SK-N-SH (cell line): ENCODE measurements at regions not wholly inside any gene's neighbourhood (a gene's known extent, or its start where the extent isn't known, plus 50 kb on each side); places are given as distances from the start of the nearest gene placed in this dataset.

Experiments used
- CTCF ChIA-PET: fragments of 300-600, 350-600 bp; formaldehyde crosslinking; extraction: SDS; loops from one replicate; lab custom pipeline; 2021; lab: Yijun Ruan, JAX
- POLR2A ChIA-PET: fragments of 350-600 bp; sonication (Branson Sonifier 250); formaldehyde crosslinking; extraction: SDS; loops from one replicate; lab custom pipeline; 2020; ENCODE audit warnings: antibody characterized with exemption, inconsistent platforms; lab: Yijun Ruan, JAX
- DNase-seq: peaks from one replicate; pipeline ENCODE4 v3.0.0; 2012
- H2AFZ ChIP-seq: fragments of 200-600 bp; sonication (generic); 2 replicates; pipeline ENCODE4 v1.8.1; 2016; ENCODE audit warnings: antibody characterized with exemption, mild to moderate bottlenecking, low read depth
- H3F3A ChIP-seq: fragments of 200-600 bp; sonication (generic); replicated peaks from 2 replicates; pipeline ENCODE3; 2016; ENCODE audit warnings: antibody characterized with exemption, mild to moderate bottlenecking; ENCODE audit not compliant: insufficient read depth
- H3K27ac ChIP-seq, 2 experiments: fragments of 200-500 bp in 1 of 2; fragments of 200-600 bp in 1 of 2; sonication (Bioruptor generic) in 1 of 2; sonication (generic), shearing (Covaris generic) in 1 of 2; 2 replicates each; pipeline versions ENCODE4 v1.5.1 to v1.6.1; 2014 to 2016; ENCODE audit warnings: low read depth in 2 of 2, inconsistent platforms in 1 of 2, low read length in 1 of 2, mild to moderate bottlenecking in 1 of 2, mixed read lengths in 1 of 2
- H3K27me3 ChIP-seq: fragments of 200-600 bp; sonication (generic), shearing (Covaris generic); 2 replicates; pipeline ENCODE4 v1.6.1; 2016; ENCODE audit warnings: mixed run types; ENCODE audit not compliant: insufficient read depth
- H3K36me3 ChIP-seq, 2 experiments: fragments of 200-500 bp in 1 of 2; fragments of 200-600 bp in 1 of 2; sonication (Bioruptor generic) in 1 of 2; sonication (generic) in 1 of 2; replicated peaks in 1 of 2; 2 replicates each; pipeline versions ENCODE3 to v1.5.1; 2014 to 2016; ENCODE audit warnings: low read length in 1 of 2, mild to moderate bottlenecking in 1 of 2; ENCODE audit not compliant: insufficient read depth in 2 of 2, control insufficient read depth in 1 of 2
- H3K4me1 ChIP-seq, 2 experiments: fragments of 200-500 bp in 1 of 2; fragments of 200-600 bp in 1 of 2; sonication (Bioruptor generic) in 1 of 2; sonication (generic), shearing (Covaris generic) in 1 of 2; 2 replicates each; pipeline versions ENCODE4 v1.5.1 to v1.6.1; 2014 to 2016; ENCODE audit warnings: low read depth in 1 of 2, low read length in 1 of 2, mixed run types in 1 of 2; ENCODE audit not compliant: insufficient read depth in 2 of 2, control insufficient read depth in 1 of 2
- H3K4me2 ChIP-seq: fragments of 200-600 bp; sonication (generic), shearing (Covaris generic); 2 replicates; pipeline ENCODE4 v1.6.1; 2017; ENCODE audit warnings: mixed run types
- H3K4me3 ChIP-seq, 2 experiments: fragments of 200-500 bp in 1 of 2; fragments of 200-600 bp in 1 of 2; sonication (Bioruptor generic) in 1 of 2; sonication (generic), shearing (Covaris generic) in 1 of 2; 2 replicates each; pipeline versions ENCODE4 v1.5.1 to v1.8.1; 2014 to 2016; ENCODE audit warnings: low read depth in 2 of 2, inconsistent platforms in 1 of 2, low read length in 1 of 2, mild to moderate bottlenecking in 1 of 2, mixed read lengths in 1 of 2, moderate library complexity in 1 of 2
- H3K79me2 ChIP-seq: fragments of 200-600 bp; sonication (generic); 2 replicates; pipeline ENCODE4 v1.8.1; 2017; ENCODE audit warnings: mild to moderate bottlenecking; ENCODE audit not compliant: insufficient read depth
- H3K9ac ChIP-seq: fragments of 200-600 bp; sonication (generic); 2 replicates; pipeline ENCODE4 v1.6.1; 2017; ENCODE audit warnings: mixed run types
- H3K9me2 ChIP-seq: fragments of 200-600 bp; sonication (generic); 2 replicates; pipeline ENCODE4 v1.6.1; 2017; ENCODE audit warnings: mixed run types
- H3K9me3 ChIP-seq: fragments of 200-600 bp; sonication (generic); 2 replicates; pipeline ENCODE4 v1.6.1; 2017; ENCODE audit warnings: mixed run types, mild to moderate bottlenecking, moderate library complexity
- H4K20me1 ChIP-seq: fragments of 200-600 bp; sonication (generic); 2 replicates; pipeline ENCODE4 v1.6.1; 2017; ENCODE audit warnings: mild to moderate bottlenecking, mixed run types; ENCODE audit not compliant: insufficient read depth
- RXRA ChIP-seq: IDR thresholded peaks from 2 replicates; pipeline ENCODE4 v1.4.0; 2012; ENCODE audit warnings: low read depth, mild to moderate bottlenecking, borderline replicate concordance
- YY1 ChIP-seq: IDR thresholded peaks from 2 replicates; pipeline ENCODE4 v1.4.0; 2012; ENCODE audit warnings: low read depth, mild to moderate bottlenecking
- WGBS: methylation state at CpG from one replicate; pipeline ENCODE4 v1.1.6; 2017; ENCODE audit warnings: low lambda C conversion rate; 5-methylcytosine and 5-hydroxymethylcytosine counted together
- TF ChIP-seq, protein P1 (sequence below): IDR thresholded peaks from 2 replicates; pipeline ENCODE4 v1.6.1; 2012; ENCODE audit warnings: mild to moderate bottlenecking, low read depth, low read length, moderate library complexity
- TF ChIP-seq, protein P2 (sequence below): IDR thresholded peaks from 2 replicates; pipeline ENCODE4 v1.4.0; 2012; ENCODE audit warnings: low read depth, borderline replicate concordance

DNA sequence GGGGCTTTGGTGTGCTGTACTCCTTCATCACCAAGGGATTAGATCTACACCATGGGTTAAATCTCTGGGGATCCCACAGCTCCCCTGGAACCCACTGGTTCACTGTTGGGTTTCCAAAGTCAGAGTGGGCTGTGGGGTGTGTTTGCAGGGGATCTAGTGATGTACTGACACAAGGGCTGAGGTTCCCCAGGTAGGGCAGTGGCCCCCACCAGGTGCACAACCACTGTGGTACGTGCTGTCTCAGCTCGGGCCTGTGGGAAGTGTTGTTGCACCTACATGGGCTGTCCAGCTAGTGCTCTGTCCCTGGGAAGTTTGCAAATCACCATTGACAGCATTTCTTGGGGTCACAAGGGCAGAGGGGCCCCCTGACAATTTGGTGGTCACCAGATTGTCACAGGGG is 134.4 kb upstream of the CDH8 start (continued):
- TF ChIP-seq, protein P1, sequence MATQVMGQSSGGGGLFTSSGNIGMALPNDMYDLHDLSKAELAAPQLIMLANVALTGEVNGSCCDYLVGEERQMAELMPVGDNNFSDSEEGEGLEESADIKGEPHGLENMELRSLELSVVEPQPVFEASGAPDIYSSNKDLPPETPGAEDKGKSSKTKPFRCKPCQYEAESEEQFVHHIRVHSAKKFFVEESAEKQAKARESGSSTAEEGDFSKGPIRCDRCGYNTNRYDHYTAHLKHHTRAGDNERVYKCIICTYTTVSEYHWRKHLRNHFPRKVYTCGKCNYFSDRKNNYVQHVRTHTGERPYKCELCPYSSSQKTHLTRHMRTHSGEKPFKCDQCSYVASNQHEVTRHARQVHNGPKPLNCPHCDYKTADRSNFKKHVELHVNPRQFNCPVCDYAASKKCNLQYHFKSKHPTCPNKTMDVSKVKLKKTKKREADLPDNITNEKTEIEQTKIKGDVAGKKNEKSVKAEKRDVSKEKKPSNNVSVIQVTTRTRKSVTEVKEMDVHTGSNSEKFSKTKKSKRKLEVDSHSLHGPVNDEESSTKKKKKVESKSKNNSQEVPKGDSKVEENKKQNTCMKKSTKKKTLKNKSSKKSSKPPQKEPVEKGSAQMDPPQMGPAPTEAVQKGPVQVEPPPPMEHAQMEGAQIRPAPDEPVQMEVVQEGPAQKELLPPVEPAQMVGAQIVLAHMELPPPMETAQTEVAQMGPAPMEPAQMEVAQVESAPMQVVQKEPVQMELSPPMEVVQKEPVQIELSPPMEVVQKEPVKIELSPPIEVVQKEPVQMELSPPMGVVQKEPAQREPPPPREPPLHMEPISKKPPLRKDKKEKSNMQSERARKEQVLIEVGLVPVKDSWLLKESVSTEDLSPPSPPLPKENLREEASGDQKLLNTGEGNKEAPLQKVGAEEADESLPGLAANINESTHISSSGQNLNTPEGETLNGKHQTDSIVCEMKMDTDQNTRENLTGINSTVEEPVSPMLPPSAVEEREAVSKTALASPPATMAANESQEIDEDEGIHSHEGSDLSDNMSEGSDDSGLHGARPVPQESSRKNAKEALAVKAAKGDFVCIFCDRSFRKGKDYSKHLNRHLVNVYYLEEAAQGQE = no peak
- no peak for TF ChIP-seq RXRA
- no peak for TF ChIP-seq YY1
- TF ChIP-seq, protein P2, sequence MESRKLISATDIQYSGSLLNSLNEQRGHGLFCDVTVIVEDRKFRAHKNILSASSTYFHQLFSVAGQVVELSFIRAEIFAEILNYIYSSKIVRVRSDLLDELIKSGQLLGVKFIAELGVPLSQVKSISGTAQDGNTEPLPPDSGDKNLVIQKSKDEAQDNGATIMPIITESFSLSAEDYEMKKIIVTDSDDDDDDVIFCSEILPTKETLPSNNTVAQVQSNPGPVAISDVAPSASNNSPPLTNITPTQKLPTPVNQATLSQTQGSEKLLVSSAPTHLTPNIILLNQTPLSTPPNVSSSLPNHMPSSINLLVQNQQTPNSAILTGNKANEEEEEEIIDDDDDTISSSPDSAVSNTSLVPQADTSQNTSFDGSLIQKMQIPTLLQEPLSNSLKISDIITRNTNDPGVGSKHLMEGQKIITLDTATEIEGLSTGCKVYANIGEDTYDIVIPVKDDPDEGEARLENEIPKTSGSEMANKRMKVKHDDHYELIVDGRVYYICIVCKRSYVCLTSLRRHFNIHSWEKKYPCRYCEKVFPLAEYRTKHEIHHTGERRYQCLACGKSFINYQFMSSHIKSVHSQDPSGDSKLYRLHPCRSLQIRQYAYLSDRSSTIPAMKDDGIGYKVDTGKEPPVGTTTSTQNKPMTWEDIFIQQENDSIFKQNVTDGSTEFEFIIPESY = no peak

DNA sequence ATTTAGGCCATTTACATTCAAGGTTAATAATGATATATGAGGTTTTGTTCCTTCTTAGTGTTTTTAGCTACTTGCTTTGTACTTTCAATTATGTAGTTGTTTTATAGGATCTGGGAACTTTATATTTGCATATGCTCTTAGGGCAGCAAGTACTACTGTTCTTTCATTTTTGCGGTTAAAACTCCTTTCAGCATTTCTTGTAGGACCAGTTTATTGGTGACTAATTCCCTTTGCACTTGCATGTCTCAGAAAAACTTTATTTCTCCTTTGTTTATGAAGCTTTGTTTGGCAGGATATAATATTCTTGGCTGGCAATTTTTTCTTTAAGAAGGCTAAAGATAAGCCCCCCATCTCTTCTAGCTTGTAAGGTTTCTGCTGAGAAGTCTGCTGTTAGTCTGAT is 131.3 kb upstream of the CDH8 start:
- WGBS = 23% methylated on average over 1 of the region's 1 CpG
- CTCF ChIA-PET = no interaction called here
- POLR2A ChIA-PET = no interaction called here

More for the DNA sequence above, 131.3 kb upstream of the CDH8 start:
- Histone ChIP-seq H3K4me2 (no peak overlapping the region), H3K27ac (no peak overlapping the region), H3K9ac (no peak overlapping the region), H3K9me3 (no peaks in the 10 kb centered on the region), H4K20me1 (no peaks in the 10 kb centered on the region), H2AFZ (no peak overlapping the region), H3K27me3 (no peaks in the 10 kb centered on the region), H3K4me3 (no peak overlapping the region), H3K79me2 (no peaks in the 10 kb centered on the region), H3F3A (no peaks in the 10 kb centered on the region), H3K36me3 (no peaks in the 10 kb centered on the region), H3K9me2 (no peaks in the 10 kb centered on the region), H3K4me1 (no peaks in the 10 kb centered on the region)
- TF ChIP-seq, protein P1 = no peak
- no peak for DNase-seq
